ENCODE measurements at regions not wholly inside any gene's neighbourhood (a gene's known extent, or its start where the extent isn't known, plus 50 kb on each side); places are given as distances from the start of the nearest gene placed in this dataset.

DNA sequence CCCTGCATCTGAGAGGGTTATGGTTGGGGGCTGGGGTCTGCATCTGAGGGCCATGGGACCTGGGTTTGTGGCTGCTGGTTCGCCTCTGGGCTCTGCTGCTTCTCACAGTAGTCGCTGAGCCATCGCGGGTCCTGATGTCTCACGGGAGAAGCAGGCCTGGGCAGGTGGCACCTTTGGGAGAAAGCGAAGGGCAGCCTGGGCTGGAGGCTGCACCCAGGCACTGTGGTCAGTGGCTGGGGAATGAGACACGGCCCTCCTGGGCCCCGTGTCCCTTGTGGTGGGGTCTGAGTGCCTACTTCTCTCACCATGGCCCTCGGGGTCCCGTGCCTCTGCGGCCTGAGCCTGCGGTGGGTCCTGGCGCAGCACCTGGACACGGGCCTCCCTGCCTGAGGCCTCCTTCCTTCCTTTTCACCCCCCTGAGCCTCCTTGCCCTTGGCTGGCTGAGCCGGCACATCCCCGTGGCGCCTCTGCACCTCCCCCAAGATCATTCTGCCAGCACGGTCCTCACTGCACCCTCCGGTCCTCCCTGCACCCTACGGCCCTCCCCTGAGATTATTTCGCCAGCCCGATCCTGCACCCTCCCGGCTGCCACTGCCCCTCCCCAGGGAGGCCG, 206.0 kb downstream of the ERMARD start:
- TF ChIP-seq POLR2AphosphoS5 (IDR thresholded peaks at IDR 0.05; ENCODE audit: insufficient read depth, low read depth, low read length) (no peak), EZH2 (IDR thresholded peaks at IDR 0.05; ENCODE audit: borderline replicate concordance, low read depth, low read length, severe bottlenecking) (no peak), FOS (IDR thresholded peaks at IDR 0.05; ENCODE audit: borderline replicate concordance, insufficient read depth, low read length) (no peak), GATA2 (IDR thresholded peaks at IDR 0.05; ENCODE audit: insufficient read depth, insufficient read length, low read depth, low read length) (no peak), POLR2A (IDR thresholded peaks at IDR 0.05; ENCODE audit: low read depth, low read length) (no peak), JUN (IDR thresholded peaks at IDR 0.05; ENCODE audit: borderline replicate concordance, insufficient read depth, insufficient read length, low read depth) (no peak)
- TF ChIP-seq, protein P1, sequence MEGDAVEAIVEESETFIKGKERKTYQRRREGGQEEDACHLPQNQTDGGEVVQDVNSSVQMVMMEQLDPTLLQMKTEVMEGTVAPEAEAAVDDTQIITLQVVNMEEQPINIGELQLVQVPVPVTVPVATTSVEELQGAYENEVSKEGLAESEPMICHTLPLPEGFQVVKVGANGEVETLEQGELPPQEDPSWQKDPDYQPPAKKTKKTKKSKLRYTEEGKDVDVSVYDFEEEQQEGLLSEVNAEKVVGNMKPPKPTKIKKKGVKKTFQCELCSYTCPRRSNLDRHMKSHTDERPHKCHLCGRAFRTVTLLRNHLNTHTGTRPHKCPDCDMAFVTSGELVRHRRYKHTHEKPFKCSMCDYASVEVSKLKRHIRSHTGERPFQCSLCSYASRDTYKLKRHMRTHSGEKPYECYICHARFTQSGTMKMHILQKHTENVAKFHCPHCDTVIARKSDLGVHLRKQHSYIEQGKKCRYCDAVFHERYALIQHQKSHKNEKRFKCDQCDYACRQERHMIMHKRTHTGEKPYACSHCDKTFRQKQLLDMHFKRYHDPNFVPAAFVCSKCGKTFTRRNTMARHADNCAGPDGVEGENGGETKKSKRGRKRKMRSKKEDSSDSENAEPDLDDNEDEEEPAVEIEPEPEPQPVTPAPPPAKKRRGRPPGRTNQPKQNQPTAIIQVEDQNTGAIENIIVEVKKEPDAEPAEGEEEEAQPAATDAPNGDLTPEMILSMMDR (IDR thresholded peaks at IDR 0.05; ENCODE audit: extremely low read depth in 1 of 2, insufficient read depth in 1 of 2, low read depth in 1 of 2, low read length in 2 of 2): no peak
- TF ChIP-seq, protein P2, sequence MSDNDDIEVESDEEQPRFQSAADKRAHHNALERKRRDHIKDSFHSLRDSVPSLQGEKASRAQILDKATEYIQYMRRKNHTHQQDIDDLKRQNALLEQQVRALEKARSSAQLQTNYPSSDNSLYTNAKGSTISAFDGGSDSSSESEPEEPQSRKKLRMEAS (IDR thresholded peaks at IDR 0.05; ENCODE audit: insufficient read depth, insufficient read length): no peak
- peaks cover 3% of the 10 kb centered on the region for H3K4me1 ChIP-seq (ENCODE audit: control insufficient read depth, extremely low read depth, insufficient read depth, low read length)
- POLR2A ChIA-PET: no interaction called here
- CTCF ChIA-PET: interaction anchor here (1.0 to 1.2 kb wide), 2 partner anchors 11 to 126 kb away, joined by 5 to 7 read pairs; no protein-coding TSS in a partner anchor
- no peak overlapping the region for H3K9ac ChIP-seq (replicated peaks; ENCODE audit: extremely low read depth, insufficient read depth, low read length)
- H4K20me1 ChIP-seq (replicated peaks; ENCODE audit: control insufficient read depth, extremely low read depth, insufficient read depth, low read length): no peaks in the 10 kb centered on the region
- no peak overlapping the region for H3K27ac ChIP-seq (ENCODE audit: insufficient read depth, low read depth, low read length)
- DNase-seq (ENCODE audit: low read depth, low spot score) (no peak), FAIRE-seq (no peak)
- H3K27me3 ChIP-seq (ENCODE audit: control insufficient read depth in 2 of 2, insufficient read depth in 2 of 2, low read length in 2 of 2): peaks cover 0 to 3% of the 10 kb centered on the region in 2 experiments
- no peak overlapping the region for H3K4me3 ChIP-seq (replicated peaks in 1 of 3; ENCODE audit: insufficient read depth in 1 of 3, low read depth in 1 of 3, low read length in 3 of 3)
- H3K36me3 ChIP-seq (ENCODE audit: control insufficient read depth in 2 of 2, extremely low read depth in 1 of 2, insufficient read depth in 2 of 2, low read length in 2 of 2): no peaks in the 10 kb centered on the region
- no peaks in the 10 kb centered on the region for H3K79me2 ChIP-seq (ENCODE audit: control insufficient read depth, insufficient read depth, low read length)
- no peaks in the 10 kb centered on the region for H3K9me1 ChIP-seq (replicated peaks; ENCODE audit: control insufficient read depth, extremely low read depth, insufficient read depth, low read length)
- dilution Hi-C loops (cut with MboI; ENCODE audit: extremely low pct_ligation_motif_present, low sequenced_read_pairs) (no loop called here), intact Hi-C loops (cut with micrococcal nuclease) (no loop called here)
- BruUV-seq (replicated peaks): no TSS peak
- no peak overlapping the region for H3K4me2 ChIP-seq (ENCODE audit: insufficient read depth, low read length)
- H3K9me3 ChIP-seq (replicated peaks; ENCODE audit: control insufficient read depth, insufficient read depth, low read length): no peaks in the 10 kb centered on the region
- H2AFZ ChIP-seq (ENCODE audit: low read depth, low read length): no peak overlapping the region
